Neuron (in vitro differentiated cells): ENCODE measurements at regions not wholly inside any gene's neighbourhood (a gene's known extent, or its start where the extent isn't known, plus 50 kb on each side); places are given as distances from the start of the nearest gene placed in this dataset.

ENCODE experiments used
- H2AFZ ChIP-seq: one replicate; pipeline ENCODE4 v1.6.1; 2013; ENCODE audit warnings: low read depth, mild to moderate bottlenecking, inconsistent platforms, low read length, moderate library complexity
- H3K27me3 ChIP-seq: one replicate; pipeline ENCODE4 v1.6.1; 2013; ENCODE audit warnings: low read length; ENCODE audit not compliant: insufficient read depth
- H3K36me3 ChIP-seq: one replicate; pipeline ENCODE4 v1.6.1; 2013; ENCODE audit warnings: low read length; ENCODE audit not compliant: insufficient read depth
- H3K4me1 ChIP-seq: one replicate; pipeline ENCODE4 v1.6.1; 2013; ENCODE audit warnings: low read length; ENCODE audit not compliant: insufficient read depth
- H3K4me3 ChIP-seq: 2 replicates; pipeline ENCODE4 v1.5.1; 2013; ENCODE audit warnings: mild to moderate bottlenecking, low read length, moderate library complexity
- H3K9me3 ChIP-seq: one replicate; pipeline ENCODE4 v1.6.1; 2013; ENCODE audit warnings: low read length

- Histone ChIP-seq H3K27me3 (no peaks in the 10 kb centered on the region), H3K9me3 (no peaks in the 10 kb centered on the region), H2AFZ (peak overlapping the region; percentile 18), H3K4me3 (peak overlapping the region; percentile 4), H3K4me1 (peaks cover 51% of the 10 kb centered on the region), H3K36me3 (no peaks in the 10 kb centered on the region)
Measured at GRCh38 chr11:122319691-122320620, 203.9 kb upstream of the BLID start.

- peaks cover 51% of the 10 kb centered on the region for H3K4me1 ChIP-seq
- no peaks in the 10 kb centered on the region for H3K36me3 ChIP-seq
- peak overlapping the region; percentile 18 for H2AFZ ChIP-seq
- H3K4me3 ChIP-seq, result no peak overlapping the region
- no peaks in the 10 kb centered on the region for H3K27me3 ChIP-seq
- H3K9me3 ChIP-seq, result no peaks in the 10 kb centered on the region
Measured at GRCh38 chr11:122319085-122319484, 203.1 kb upstream of the BLID start.

DNA sequence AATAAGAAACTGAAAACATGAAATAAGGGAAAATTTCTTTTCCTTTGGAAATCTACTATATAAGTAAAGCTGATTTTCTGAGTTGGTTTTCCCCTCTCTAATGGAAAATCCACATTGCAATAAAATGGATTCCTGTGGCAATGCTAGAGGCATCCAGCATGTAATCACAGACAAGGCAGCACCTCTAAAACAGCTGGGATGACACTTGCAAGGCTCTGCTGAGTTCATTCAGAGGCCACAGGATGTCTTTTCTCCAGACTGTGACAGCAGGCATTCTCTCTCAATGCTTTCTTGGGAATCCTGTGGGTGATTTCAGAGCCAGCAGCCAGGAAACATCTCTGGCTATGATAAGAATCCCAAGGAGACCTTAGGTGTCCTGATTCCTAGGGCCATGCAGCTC is 201.3 kb upstream of the BLID start:
- Histone ChIP-seq H3K36me3 (no peaks in the 10 kb centered on the region), H3K4me3 (no peak overlapping the region), H3K27me3 (no peaks in the 10 kb centered on the region), H3K9me3 (no peaks in the 10 kb centered on the region), H3K4me1 (peaks cover 48% of the 10 kb centered on the region), H2AFZ (no peak overlapping the region)

DNA sequence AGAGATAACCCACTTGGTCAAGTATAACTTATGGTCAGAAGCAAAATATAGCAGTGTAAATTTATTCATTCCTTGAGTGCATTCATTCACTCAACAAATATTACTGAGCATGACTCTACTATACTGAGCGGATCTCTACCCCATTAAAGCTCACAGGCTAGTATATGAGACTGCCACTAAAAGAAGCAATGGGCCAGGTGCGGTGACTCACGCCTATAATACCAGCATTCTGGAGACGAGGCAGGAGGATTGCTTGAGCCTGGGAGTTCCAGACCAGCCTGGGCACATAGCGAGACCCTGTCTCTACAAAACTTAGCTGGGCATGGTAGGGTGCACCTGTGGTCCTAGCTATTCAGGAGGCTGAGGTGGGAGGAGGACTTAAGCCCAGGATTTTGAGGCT is 197.6 kb upstream of the BLID start:
- no peak overlapping the region for H3K4me3 ChIP-seq
- no peaks in the 10 kb centered on the region for H3K9me3 ChIP-seq
- no peaks in the 10 kb centered on the region for H3K27me3 ChIP-seq
- H3K36me3 ChIP-seq, result no peaks in the 10 kb centered on the region
- peaks cover 40% of the 10 kb centered on the region for H3K4me1 ChIP-seq
- no peak overlapping the region for H2AFZ ChIP-seq

- no peaks in the 10 kb centered on the region for H3K9me3 ChIP-seq
- H3K4me3 ChIP-seq, result no peak overlapping the region
- H3K4me1 ChIP-seq, result peaks cover 49% of the 10 kb centered on the region
- H3K27me3 ChIP-seq, result no peaks in the 10 kb centered on the region
- peak overlapping the region; percentile 74 for H2AFZ ChIP-seq
- no peaks in the 10 kb centered on the region for H3K36me3 ChIP-seq
Measured at GRCh38 chr11:122311216-122311755, 195.3 kb upstream of the BLID start.

DNA sequence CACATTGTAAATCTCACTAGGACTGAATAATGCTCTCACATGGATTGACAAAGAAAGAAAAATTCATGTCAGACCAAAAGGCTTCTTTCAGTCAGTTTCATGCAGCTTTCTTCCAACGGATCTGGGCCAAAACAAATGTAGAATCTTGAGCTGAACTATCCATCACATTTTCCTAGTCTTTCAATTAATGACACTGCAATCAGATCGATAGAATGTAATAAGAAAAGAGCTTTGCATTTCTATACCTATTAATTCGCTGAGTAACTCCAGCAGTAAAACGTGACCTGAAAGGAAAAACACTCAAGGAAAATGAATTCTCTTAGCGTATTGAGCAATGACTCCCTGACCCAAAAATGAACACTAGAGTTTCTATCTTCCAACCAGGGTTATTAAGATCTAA is 194.8 kb upstream of the BLID start:
- Histone ChIP-seq H3K27me3 (no peaks in the 10 kb centered on the region), H3K4me3 (no peak overlapping the region), H3K9me3 (no peaks in the 10 kb centered on the region), H2AFZ (peak overlapping the region; percentile 74), H3K36me3 (no peaks in the 10 kb centered on the region), H3K4me1 (peaks cover 54% of the 10 kb centered on the region)

DNA sequence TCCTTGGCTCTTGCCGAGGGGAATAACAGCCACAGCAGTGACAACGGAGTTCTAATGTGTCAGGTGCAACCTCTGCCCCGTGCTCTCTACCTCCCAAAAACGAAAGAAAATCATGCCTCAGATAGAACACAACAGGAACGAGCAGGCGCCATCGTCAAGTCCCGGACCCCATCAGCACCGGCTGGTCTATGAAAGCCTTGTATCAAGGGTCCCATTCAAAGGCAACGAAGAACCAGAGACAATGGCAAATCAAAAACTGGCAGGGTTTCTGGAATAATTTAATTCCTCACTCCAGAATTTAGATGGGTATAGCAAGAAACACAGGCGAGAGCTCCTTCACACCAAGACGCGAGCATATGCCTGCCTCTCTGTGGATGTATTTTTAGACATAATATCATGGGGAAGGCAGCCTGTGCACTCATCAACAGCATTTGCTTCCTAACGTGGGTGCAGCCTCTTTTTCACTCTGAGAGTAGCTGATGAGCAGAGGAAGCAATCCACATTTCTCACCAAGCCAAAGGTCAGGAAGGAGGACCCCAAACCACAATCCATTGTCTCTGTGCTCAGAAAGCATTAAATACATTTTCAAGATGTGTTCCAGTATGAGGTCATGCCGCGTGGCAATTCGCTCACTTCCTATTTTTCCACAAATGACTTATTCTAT is 193.4 kb upstream of the BLID start:
- no peak overlapping the region for H3K4me3 ChIP-seq
- no peaks in the 10 kb centered on the region for H3K27me3 ChIP-seq
- H2AFZ ChIP-seq, result peak overlapping the region; percentile 2
- peaks cover 62% of the 10 kb centered on the region for H3K4me1 ChIP-seq
- no peaks in the 10 kb centered on the region for H3K36me3 ChIP-seq
- H3K9me3 ChIP-seq, result no peaks in the 10 kb centered on the region

DNA sequence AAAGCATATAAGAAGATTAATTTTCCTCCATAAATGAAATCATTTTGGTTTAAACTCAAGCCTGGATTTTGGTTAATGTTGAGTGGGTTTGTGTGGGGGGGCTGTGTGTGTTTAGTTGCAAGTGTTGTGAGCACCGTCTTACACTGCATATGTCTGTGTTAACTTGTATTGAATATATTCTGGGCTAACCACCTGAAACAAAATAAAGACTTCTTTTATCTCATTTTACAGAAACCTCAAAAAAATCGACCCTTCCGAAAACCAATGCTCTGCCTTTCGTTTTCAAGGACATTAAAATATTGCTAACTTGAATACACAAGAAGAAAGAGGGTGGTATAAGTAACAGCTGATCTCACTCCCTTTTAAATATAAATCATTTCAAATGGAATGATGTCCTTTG is 192.2 kb upstream of the BLID start:
- Histone ChIP-seq H2AFZ (no peak overlapping the region), H3K4me1 (peaks cover 62% of the 10 kb centered on the region), H3K4me3 (no peak overlapping the region), H3K9me3 (no peaks in the 10 kb centered on the region), H3K36me3 (no peaks in the 10 kb centered on the region), H3K27me3 (no peaks in the 10 kb centered on the region)

GRCh38 chr11:122307476-122308035 is 191.5 kb upstream of the BLID start:
- Histone ChIP-seq H3K36me3 (no peaks in the 10 kb centered on the region), H3K4me1 (peaks cover 62% of the 10 kb centered on the region), H3K9me3 (no peaks in the 10 kb centered on the region), H3K27me3 (no peaks in the 10 kb centered on the region), H2AFZ (no peak overlapping the region), H3K4me3 (no peak overlapping the region)

- Histone ChIP-seq H3K27me3 (no peaks in the 10 kb centered on the region), H3K4me1 (peaks cover 62% of the 10 kb centered on the region), H3K4me3 (no peak overlapping the region)
Measured at GRCh38 chr11:122306831-122307391, 190.9 kb upstream of the BLID start.

DNA sequence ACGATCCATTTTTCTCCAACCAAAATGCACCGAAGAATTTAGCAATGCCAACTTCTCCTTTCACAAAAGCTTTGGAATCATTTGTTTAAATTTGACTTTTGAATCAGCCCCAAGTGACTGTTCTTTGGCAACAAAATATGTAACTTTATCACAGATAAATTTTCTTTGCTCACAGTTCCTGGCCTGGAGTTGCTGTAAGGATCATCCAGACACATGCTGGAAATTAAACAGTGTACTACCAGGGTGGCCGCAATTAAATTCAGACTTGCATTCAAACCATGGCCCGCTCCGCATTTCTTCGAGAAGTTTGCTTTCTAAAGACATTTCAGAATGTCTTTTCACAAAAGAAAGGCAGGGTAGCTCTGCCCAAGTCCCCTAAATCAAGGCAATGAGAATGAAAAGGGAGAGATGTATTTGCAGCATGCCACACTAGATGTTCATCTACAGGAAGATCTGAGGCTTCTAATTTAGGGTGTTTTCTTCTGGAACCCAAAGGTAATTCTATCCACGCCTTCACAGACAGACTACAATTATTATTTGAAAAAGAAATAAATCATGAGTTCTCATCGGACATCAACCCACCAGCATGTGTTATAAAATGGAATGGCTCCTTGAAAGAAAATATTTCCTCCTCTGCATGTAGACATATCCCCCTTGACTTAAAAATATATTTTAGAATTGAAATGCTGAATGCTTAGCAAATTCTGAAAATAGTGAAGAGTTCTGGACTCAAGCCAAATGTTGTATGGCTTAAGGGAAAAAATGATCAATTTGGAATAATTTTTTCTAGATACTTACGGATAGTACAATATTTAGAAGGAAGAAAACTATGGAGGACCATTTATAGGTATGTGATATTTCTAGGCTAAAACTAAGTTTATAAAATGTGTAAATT is 189.7 kb upstream of the BLID start:
- no peak overlapping the region for H2AFZ ChIP-seq
- no peaks in the 10 kb centered on the region for H3K27me3 ChIP-seq
- H3K9me3 ChIP-seq, result no peaks in the 10 kb centered on the region
- H3K4me3 ChIP-seq, result no peak overlapping the region
- no peaks in the 10 kb centered on the region for H3K36me3 ChIP-seq
- H3K4me1 ChIP-seq, result peaks cover 53% of the 10 kb centered on the region

More at GRCh38 chr11:122306831-122307391, 190.9 kb upstream of the BLID start:
- H3K9me3 ChIP-seq, result no peaks in the 10 kb centered on the region
- H3K36me3 ChIP-seq, result no peaks in the 10 kb centered on the region
- no peak overlapping the region for H2AFZ ChIP-seq

GRCh38 chr11:122304973-122305372 is 189.0 kb upstream of the BLID start:
- H3K27me3 ChIP-seq, result no peaks in the 10 kb centered on the region
- no peaks in the 10 kb centered on the region for H3K36me3 ChIP-seq
- H3K4me1 ChIP-seq, result peaks cover 46% of the 10 kb centered on the region
- no peak overlapping the region for H2AFZ ChIP-seq
- H3K4me3 ChIP-seq, result no peak overlapping the region
- no peaks in the 10 kb centered on the region for H3K9me3 ChIP-seq
